ENCODE measurements at regions not wholly inside any gene's neighbourhood (a gene's known extent, or its start where the extent isn't known, plus 50 kb on each side); places are given as distances from the start of the nearest gene placed in this dataset.
"Not testable (repeated sequence)": the region's sequence is repeated elsewhere in the genome, so short reads cannot be mapped to it uniquely, and the experiment has no call there.

- TF ChIP-seq CTCF (IDR thresholded peaks at IDR 0.05; ENCODE audit: control insufficient read depth, insufficient read depth, low read depth, low read length, missing control alignments), result no peak
These were observed 324.3 kb upstream of the RORB start for GRCh38 chr9:74172874-74173273.

GRCh38 chr9:74173284-74173683 lies 323.9 kb upstream of the RORB start:
- TF ChIP-seq CTCF (IDR thresholded peaks at IDR 0.05; ENCODE audit: control insufficient read depth, insufficient read depth, low read depth, low read length, missing control alignments), result no peak
- no peak overlapping the region for H3K4me3 ChIP-seq (ENCODE audit: control insufficient read depth, low read depth, low read length)
- DNase-seq (ENCODE audit: low read depth), result no peak

More at GRCh38 chr9:74172874-74173273, 324.3 kb upstream of the RORB start:
- DNase-seq (ENCODE audit: low read depth), result no peak
- H3K4me3 ChIP-seq (ENCODE audit: control insufficient read depth, low read depth, low read length), result no peak overlapping the region

- not testable (repeated sequence) for DNase-seq (ENCODE audit: low read depth); H3K4me3 ChIP-seq (ENCODE audit: control insufficient read depth, low read depth, low read length)
These were observed 299.4 kb upstream of the RORB start for GRCh38 chr9:74197771-74198170.

GRCh38 chr9:74205056-74205455 lies 292.1 kb upstream of the RORB start:
- H3K4me3 ChIP-seq (ENCODE audit: control insufficient read depth, low read depth, low read length), result no peak overlapping the region
- DNase-seq (ENCODE audit: low read depth), result no peak
- no peak for TF ChIP-seq CTCF (IDR thresholded peaks at IDR 0.05; ENCODE audit: control insufficient read depth, insufficient read depth, low read depth, low read length, missing control alignments)

GRCh38 chr9:74218385-74219063 lies 278.6 kb upstream of the RORB start:
- TF ChIP-seq CTCF (IDR thresholded peaks at IDR 0.05; ENCODE audit: control insufficient read depth, insufficient read depth, low read depth, low read length, missing control alignments), result no peak
- H3K4me3 ChIP-seq (ENCODE audit: control insufficient read depth, low read depth, low read length), result no peak overlapping the region
- DNase-seq (ENCODE audit: low read depth), result no peak

- no peak for TF ChIP-seq CTCF (IDR thresholded peaks at IDR 0.05; ENCODE audit: control insufficient read depth, insufficient read depth, low read depth, low read length, missing control alignments)
- no peak overlapping the region for H3K4me3 ChIP-seq (ENCODE audit: control insufficient read depth, low read depth, low read length)
- no peak for DNase-seq (ENCODE audit: low read depth)
These were observed 276.8 kb upstream of the RORB start for GRCh38 chr9:74220327-74220726.

- no peak overlapping the region for H3K4me3 ChIP-seq (ENCODE audit: control insufficient read depth, low read depth, low read length)
- no peak for TF ChIP-seq CTCF (IDR thresholded peaks at IDR 0.05; ENCODE audit: control insufficient read depth, insufficient read depth, low read depth, low read length, missing control alignments)
- no peak for DNase-seq (ENCODE audit: low read depth)
These were observed 260.3 kb upstream of the RORB start for GRCh38 chr9:74236857-74237256.

All from AG09309 (cell line).